Fibroblast of pulmonary artery (primary cell): ENCODE measurements at regions not wholly inside any gene's neighbourhood (a gene's known extent, or its start where the extent isn't known, plus 50 kb on each side); places are given as distances from the start of the nearest gene placed in this dataset.

Experiments used
- DNase-seq: peaks from one replicate; pipeline ENCODE4 v3.0.0-alpha.2; 2010; ENCODE audit warnings: low read depth
- H3K4me3 ChIP-seq: replicated peaks from 2 replicates; pipeline ENCODE4 v1.5.1; 2011; ENCODE audit warnings: low read depth, mild to moderate bottlenecking, control low read depth, low read length, moderate library complexity
- CTCF ChIP-seq: IDR thresholded peaks from 2 replicates; pipeline ENCODE4 v1.5.1; 2011; ENCODE audit warnings: mild to moderate bottlenecking, control low read depth, low read length, inconsistent platforms; ENCODE audit errors: missing control alignments

- DNase-seq = no peak
- TF ChIP-seq CTCF = no peak
- H3K4me3 ChIP-seq = no peak overlapping the region
Measured at GRCh38 chr5:136676685-136677084, 311.3 kb upstream of the TRPC7 start.

- TF ChIP-seq CTCF = no peak
- H3K4me3 ChIP-seq = no peak overlapping the region
- no peak for DNase-seq
Measured at GRCh38 chr5:136675769-136676168, 310.4 kb upstream of the TRPC7 start.

- DNase-seq = no peak
- no peak for TF ChIP-seq CTCF
- H3K4me3 ChIP-seq = no peak overlapping the region
Measured at GRCh38 chr5:136674178-136674577, 308.8 kb upstream of the TRPC7 start.

- no peak for TF ChIP-seq CTCF
- no peak overlapping the region for H3K4me3 ChIP-seq
- DNase-seq = no peak
Measured at GRCh38 chr5:136667789-136668188, 302.4 kb upstream of the TRPC7 start.

- no peak for DNase-seq
- no peak overlapping the region for H3K4me3 ChIP-seq
- TF ChIP-seq CTCF = no peak
Measured at GRCh38 chr5:136666970-136667620, 301.8 kb upstream of the TRPC7 start.

- no peak overlapping the region for H3K4me3 ChIP-seq
- no peak for TF ChIP-seq CTCF
- DNase-seq = no peak
Measured at GRCh38 chr5:136665331-136665730, 300.0 kb upstream of the TRPC7 start.

GRCh38 chr5:136661026-136661425 lies 295.7 kb upstream of the TRPC7 start:
- DNase-seq = no peak
- no peak for TF ChIP-seq CTCF
- H3K4me3 ChIP-seq = no peak overlapping the region
